NCI-H1105 treated with DMSO at 0.1 percent for 48 hours (cell line): ENCODE measurements at regions not wholly inside any gene's neighbourhood (a gene's known extent, or its start where the extent isn't known, plus 50 kb on each side); places are given as distances from the start of the nearest gene placed in this dataset.
"Not testable (repeated sequence)": the region's sequence is repeated elsewhere in the genome, so short reads cannot be mapped to it uniquely, and the experiment has no call there.

Experiments used
- DNase-seq: peaks from one replicate; lab custom pipeline; 2025; lab: John Stamatoyannopoulos, UW

- DNase-seq: no peak
Measured at GRCh38 chr5:107068782-107069181, 602.0 kb downstream of the EFNA5 start.

DNA sequence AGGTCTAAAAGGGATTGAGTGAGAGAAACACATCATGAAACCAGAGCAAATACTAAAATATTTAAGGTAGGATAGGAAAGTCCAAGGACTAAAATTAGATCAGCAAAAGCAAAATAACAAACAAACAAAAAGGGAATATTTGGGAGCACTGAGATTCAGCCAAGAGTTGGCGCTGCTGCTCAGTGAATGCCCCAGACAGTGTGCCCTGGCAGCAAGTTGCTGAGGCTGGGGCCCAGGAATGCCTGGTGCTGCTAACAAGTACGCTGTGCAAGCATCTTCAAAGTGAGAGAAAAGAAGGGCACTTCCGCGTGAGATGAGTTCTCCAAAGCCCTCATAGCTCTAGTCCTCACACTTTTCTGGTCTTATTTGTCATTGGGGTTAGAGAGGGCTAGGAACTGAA lies 603.3 kb downstream of the EFNA5 start:
- no peak for DNase-seq

- DNase-seq: no peak
Measured at GRCh38 chr5:107063511-107063910, 607.2 kb downstream of the EFNA5 start.

DNA sequence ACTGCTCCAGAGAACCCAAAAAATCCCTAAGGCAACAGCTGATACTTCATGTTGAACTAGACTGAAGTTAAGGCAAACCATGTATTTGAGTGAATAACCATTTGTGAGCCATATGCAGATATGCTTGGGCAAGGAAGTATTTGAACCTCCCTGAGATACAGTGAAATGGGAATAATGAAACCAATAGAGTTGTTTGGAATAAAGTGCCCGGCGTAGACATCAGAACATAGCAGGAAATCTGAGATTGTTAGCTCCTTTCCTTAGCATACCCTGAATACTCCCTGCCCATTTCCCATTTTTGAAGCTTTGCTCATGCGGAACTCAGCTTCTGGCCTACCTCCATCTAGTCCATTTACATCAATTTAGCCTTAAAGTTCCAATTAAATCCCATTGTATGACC lies 611.9 kb downstream of the EFNA5 start:
- no peak for DNase-seq

DNA sequence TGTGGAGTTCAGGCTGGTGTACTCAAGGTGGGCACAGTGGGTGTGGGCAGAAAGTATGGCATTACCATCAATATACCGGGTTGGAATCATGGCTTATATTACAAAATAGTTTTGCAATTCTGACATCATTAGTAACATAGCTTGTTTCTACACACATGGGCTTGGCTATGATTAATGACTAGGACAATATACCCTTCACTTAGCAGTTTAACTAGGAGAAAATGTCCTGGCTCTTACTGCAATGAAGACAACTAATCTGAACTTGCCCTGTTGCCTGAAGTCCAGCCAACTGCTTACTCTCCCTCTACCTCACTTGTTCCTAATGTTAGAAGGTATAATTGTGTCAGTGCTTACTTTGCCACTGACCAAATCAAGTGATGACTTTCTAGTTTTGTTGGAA lies 612.5 kb downstream of the EFNA5 start:
- DNase-seq: no peak

- no peak for DNase-seq
Measured at GRCh38 chr5:107056278-107056677, 614.5 kb downstream of the EFNA5 start.

- no peak for DNase-seq
Measured at GRCh38 chr5:107047048-107047447, 623.7 kb downstream of the EFNA5 start.

DNA sequence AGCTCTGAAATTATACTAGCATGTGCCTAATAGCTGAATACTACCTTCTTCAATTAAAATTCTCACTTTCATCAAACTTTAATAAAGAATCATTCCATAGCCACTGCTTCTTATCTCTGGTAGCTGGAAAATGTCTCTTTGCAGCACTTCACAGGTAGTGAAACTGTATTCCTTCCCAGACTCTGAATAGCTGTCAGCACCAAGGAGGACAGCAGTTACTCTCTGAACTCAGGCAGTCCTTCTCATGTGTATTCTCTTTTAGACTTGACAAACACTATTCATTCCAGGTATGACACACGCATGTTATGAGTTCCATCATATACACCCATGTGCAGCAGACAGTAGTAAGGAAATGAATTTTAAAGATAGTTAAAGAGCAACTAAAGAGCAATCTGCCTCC lies 627.1 kb downstream of the EFNA5 start:
- no peak for DNase-seq

GRCh38 chr5:107040907-107041306 lies 629.8 kb downstream of the EFNA5 start:
- DNase-seq: peak; percentile 6

DNA sequence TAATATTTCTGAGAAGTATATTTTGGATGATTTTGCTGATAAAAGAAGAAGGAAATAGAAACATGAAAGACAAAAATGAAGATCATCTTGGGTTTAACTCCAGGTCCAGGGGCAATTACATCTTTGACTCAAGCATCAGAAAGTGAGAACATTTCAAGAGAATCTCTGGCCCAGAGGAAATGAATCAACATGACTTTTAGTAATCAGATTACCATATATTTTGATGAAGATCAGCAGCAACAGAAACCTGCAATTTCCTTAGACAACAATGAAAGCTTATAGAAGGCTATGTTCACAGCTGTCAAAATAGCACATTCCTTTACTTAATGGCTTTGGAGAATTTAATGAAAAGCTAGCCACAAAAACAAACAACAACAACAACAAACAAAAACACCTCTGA lies 638.1 kb downstream of the EFNA5 start:
- DNase-seq: no peak

DNA sequence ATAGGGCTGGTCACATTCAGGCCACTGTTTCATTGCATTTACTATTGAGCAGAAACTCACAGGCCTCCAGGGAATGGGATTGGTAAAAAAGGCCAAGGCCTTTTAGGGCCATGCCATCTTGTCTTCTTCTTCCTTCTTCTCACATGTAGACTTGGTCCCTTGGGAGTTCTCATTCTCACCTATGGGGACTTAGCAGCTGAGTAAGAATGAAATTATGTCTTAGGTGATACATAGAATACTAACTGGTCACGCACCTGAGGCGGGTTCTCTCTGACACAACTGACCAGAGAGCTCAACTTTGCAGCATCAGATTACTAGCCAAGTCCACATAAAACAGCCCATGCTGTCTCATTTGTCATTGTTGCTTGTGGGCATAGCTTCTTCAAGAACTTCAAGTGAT lies 641.8 kb downstream of the EFNA5 start:
- DNase-seq: no peak

DNA sequence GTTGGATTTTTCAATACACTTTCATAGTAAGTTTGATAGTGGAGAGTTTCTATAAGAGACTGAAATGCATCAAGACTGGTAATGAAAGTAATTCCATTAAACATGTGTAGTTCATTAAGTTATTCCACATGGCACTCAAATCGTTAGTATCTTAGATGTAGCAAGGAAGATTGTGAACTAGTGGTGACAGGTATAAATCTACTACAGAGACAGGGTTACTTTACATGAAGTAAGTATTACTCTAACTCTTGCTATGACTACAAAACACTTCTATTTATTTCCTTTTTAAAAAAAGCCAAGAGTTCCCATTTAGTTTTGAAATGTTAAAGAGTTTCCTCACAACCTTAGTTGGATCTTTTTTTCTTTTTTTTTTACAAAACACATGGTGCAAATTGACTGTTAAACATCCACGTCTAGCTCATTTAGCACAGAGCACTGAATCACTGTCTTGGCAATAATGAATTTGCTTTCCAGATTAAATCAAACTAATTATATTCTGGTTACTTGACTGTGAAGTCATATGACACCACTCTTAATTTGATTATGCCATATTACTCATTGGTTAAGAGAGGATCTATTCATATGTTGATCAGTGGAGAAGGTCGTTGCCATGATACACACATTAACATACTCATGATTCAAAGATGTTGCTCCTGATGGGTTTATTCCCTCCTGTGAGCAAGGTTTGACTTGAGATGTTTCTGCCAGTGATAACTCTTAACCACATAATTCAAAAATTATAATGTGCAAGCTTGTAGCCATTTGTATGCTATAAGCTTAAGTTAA lies 644.8 kb downstream of the EFNA5 start:
- DNase-seq: no peak

DNA sequence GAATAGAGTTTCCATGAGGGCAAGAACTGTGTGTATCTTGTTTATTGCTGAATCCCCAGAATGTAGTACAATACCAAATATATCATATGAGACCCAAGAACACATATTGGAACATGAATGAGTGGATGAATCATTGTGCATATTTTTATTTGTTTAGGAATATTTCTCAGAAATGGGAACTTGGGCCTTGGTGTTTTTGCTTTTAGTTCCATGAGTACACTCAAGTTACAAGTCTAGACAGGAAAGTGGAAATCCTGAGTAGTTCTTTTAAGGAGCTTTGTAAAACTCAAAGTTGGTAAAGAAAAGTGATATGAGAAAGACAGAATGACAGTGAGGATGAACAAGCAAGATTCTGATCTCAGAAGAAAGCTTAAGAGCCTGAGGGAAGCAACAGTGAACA lies 647.0 kb downstream of the EFNA5 start:
- DNase-seq: no peak

- no peak for DNase-seq
Measured at GRCh38 chr5:107021575-107021974, 649.2 kb downstream of the EFNA5 start.

GRCh38 chr5:107020626-107021025 lies 650.1 kb downstream of the EFNA5 start:
- DNase-seq: no peak

GRCh38 chr5:107017616-107018015 lies 653.1 kb downstream of the EFNA5 start:
- no peak for DNase-seq

- DNase-seq: no peak
Measured at GRCh38 chr5:107012371-107012770, 658.4 kb downstream of the EFNA5 start.

GRCh38 chr5:107011605-107012004 lies 659.1 kb downstream of the EFNA5 start:
- no peak for DNase-seq

DNA sequence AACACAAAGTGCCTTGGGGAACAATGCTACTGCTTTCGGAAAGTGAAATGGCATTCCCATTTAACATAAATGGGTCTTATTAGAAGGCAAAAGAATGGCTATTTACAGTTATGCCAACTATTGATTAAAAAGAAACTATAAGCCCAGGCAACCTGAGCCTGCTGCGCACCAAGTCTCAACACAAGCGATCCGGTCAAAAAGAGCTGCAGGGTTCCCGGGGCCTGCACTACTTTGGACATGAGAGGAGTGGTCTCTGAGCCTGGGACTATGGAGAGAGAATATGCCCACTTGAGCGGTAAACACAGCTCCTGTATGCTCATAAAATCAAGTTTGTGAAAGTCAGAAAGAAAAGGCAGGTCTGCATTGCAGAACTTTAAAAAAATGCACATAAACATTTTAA lies 660.7 kb downstream of the EFNA5 start:
- no peak for DNase-seq

DNA sequence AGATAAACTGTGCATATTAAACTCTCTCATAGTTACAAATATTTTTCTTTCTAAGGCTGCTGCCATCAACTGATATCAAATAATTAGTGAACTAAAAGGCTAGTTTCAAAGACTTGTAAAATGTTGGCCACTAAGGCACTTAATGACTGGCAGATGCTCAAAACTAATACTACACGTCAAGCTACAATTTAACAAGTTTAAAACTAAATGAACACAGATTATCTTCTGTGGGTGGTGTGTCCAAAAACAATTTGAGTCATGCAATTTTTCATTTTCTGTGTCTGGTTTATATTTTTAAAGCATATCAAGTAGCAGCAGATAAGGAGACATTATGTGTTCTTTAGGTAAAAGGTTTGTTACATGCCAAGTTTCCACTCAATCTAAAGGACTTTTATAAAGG lies 665.1 kb downstream of the EFNA5 start:
- DNase-seq: no peak

DNA sequence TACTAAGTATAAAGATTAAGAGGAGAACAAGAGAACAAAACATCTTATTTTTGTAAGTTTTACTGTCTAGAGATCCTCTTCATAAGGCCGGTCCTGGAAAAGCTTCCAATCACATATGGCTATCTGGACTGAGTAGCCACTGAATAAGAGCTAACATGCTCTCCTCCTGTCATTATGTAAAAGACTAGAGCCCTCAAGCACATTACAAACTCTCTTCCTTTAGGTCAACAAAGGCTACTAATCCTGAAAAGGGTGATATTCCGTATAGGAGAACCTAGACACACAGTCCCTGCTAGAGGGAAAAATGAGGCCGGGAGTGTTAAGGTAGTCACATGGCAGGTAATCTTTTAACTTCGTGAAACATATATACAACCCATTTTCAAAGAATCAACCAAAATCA lies 665.6 kb downstream of the EFNA5 start:
- no peak for DNase-seq

DNA sequence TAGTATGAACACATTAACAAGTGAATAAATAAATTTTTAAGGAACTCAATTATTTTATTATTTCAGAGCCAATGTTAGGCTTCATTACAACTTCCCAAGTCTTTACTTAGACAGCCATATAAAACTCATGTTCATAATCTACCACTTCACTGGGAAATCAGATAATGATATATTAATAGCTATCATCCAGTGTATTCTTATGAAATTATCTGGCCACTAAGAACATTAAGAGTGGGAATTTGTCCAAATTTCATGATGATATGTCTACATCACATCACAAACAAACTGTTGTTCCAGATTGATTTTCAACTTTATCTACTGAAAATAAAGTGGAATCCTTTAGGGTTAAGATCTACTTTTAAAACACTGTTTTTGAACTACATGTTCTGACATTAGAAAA lies 668.6 kb downstream of the EFNA5 start:
- no peak for DNase-seq

- not testable (repeated sequence) for DNase-seq
Measured at GRCh38 chr5:106999506-106999905, 671.2 kb downstream of the EFNA5 start.

DNA sequence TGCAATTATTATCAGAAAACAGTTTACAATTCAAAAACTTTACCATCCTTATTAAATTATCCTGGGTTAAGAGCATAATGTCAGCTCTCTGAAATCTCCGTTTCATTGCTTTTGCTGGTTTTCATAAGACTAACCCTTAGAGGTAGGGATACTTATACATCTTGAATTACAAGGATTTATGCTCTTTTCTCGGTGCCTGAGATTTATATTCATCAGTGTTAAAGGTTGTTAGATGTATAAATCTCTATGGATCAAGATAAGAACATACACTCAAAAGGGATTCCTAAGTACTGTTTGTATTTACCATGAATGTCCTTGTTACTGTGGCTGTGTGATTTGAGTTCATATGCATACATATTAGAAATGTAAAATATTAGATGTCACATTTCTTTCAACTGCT lies 684.7 kb downstream of the EFNA5 start:
- no peak for DNase-seq
